ENCODE measurements at regions not wholly inside any gene's neighbourhood (a gene's known extent, or its start where the extent isn't known, plus 50 kb on each side); places are given as distances from the start of the nearest gene placed in this dataset.
A peak's percentile ranks its signal among the peaks of the same experiment; 100 is the strongest.

- DNase-seq = no peak
Observed at GRCh38 chr9:105023788-105024187, 95.8 kb upstream of the ABCA1 start.

GRCh38 chr9:105024529-105024928 lies 96.6 kb upstream of the ABCA1 start:
- DNase-seq = no peak

GRCh38 chr9:105026451-105026850 lies 98.5 kb upstream of the ABCA1 start:
- DNase-seq = no peak

- DNase-seq = no peak
Observed at GRCh38 chr9:105027084-105027483, 99.1 kb upstream of the ABCA1 start.

- no peak for DNase-seq
Observed at GRCh38 chr9:105030285-105030684, 102.3 kb upstream of the ABCA1 start.

GRCh38 chr9:105037139-105037538 lies 109.2 kb upstream of the ABCA1 start:
- DNase-seq = no peak

- DNase-seq = no peak
Observed at GRCh38 chr9:105038051-105038450, 110.1 kb upstream of the ABCA1 start.

GRCh38 chr9:105039175-105039799 lies 111.3 kb upstream of the ABCA1 start:
- no peak for DNase-seq

GRCh38 chr9:105043370-105043936 lies 115.5 kb upstream of the ABCA1 start:
- no peak for DNase-seq

GRCh38 chr9:105044518-105044917 lies 116.6 kb upstream of the ABCA1 start:
- DNase-seq = no peak

GRCh38 chr9:105046907-105047741 lies 119.2 kb upstream of the ABCA1 start:
- no peak for DNase-seq

- no peak for DNase-seq
Observed at GRCh38 chr9:105047742-105048041, 119.7 kb upstream of the ABCA1 start.

- DNase-seq = no peak
Observed at GRCh38 chr9:105048331-105048730, 120.4 kb upstream of the ABCA1 start.

GRCh38 chr9:105050296-105050695 lies 122.3 kb upstream of the ABCA1 start:
- no peak for DNase-seq

GRCh38 chr9:105051897-105052296 lies 123.9 kb upstream of the ABCA1 start:
- DNase-seq = no peak

- DNase-seq = no peak
Observed at GRCh38 chr9:105052346-105052745, 124.4 kb upstream of the ABCA1 start.

GRCh38 chr9:105053209-105053652 lies 125.3 kb upstream of the ABCA1 start:
- peak; percentile 14 for DNase-seq

GRCh38 chr9:105054491-105054890 lies 126.5 kb upstream of the ABCA1 start:
- DNase-seq = no peak

GRCh38 chr9:105055917-105056316 lies 128.0 kb upstream of the ABCA1 start:
- DNase-seq = no peak

GRCh38 chr9:105057551-105057950 lies 129.6 kb upstream of the ABCA1 start:
- no peak for DNase-seq

GRCh38 chr9:105059252-105059651 lies 131.3 kb upstream of the ABCA1 start:
- DNase-seq = no peak

- DNase-seq = no peak
Observed at GRCh38 chr9:105062222-105062855, 134.4 kb upstream of the ABCA1 start.

GRCh38 chr9:105064248-105065097 lies 136.5 kb upstream of the ABCA1 start:
- no peak for DNase-seq
